Stomach (tissue), 4 donors: ENCODE measurements at regions not wholly inside any gene's neighbourhood (a gene's known extent, or its start where the extent isn't known, plus 50 kb on each side); places are given as distances from the start of the nearest gene placed in this dataset.

Source experiments
- CTCF ChIP-seq, 7 experiments: fragments of 450-650 bp in 4 of 7; fragments of 200-600 bp in 3 of 7; sonication (generic) in 3 of 7; IDR thresholded peaks; one replicate each; pipeline ENCODE4 v1.5.1; 2016 to 2019; ENCODE audit warnings: antibody characterized with exemption in 7 of 7, control low read depth in 2 of 7, mild to moderate bottlenecking in 1 of 7
- POLR2AphosphoS5 ChIP-seq, 3 donors: sonication (generic); formaldehyde crosslinking; IDR thresholded peaks; one replicate each; pipeline ENCODE4 v1.6.1; 2016; ENCODE audit warnings: antibody characterized with exemption in 3 of 3

GRCh38 chr6:18055098-18055497 is 67.4 kb downstream of the NHLRC1 start:
- TF ChIP-seq POLR2AphosphoS5 (IDR thresholded peaks at IDR 0.05) = no peak
- TF ChIP-seq CTCF (IDR thresholded peaks at IDR 0.05) = no peak
